ENCODE measurements at regions not wholly inside any gene's neighbourhood (a gene's known extent, or its start where the extent isn't known, plus 50 kb on each side); places are given as distances from the start of the nearest gene placed in this dataset.
"Not testable (repeated sequence)": the region's sequence is repeated elsewhere in the genome, so short reads cannot be mapped to it uniquely, and the experiment has no call there.

DNA sequence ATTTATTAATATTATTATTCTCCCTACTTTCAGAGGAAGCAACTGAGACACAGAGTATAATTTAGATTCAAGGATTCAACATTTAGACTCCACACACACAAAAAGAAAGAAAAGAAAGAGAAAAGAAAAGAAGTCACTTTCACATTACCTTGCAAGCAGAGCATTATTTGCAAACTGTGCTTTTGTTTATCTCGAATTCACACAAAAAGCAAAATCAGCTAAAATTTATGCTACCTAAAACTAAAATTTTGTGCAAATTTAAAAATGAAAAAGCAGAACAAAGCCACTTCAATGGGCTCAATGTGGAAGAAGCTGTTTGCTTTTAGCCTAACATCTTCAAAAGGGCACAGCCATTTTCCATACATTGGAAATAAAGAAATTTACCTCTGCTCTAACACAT is 1282.7 kb upstream of the GYPC start:
- DNase-seq: no peak

DNA sequence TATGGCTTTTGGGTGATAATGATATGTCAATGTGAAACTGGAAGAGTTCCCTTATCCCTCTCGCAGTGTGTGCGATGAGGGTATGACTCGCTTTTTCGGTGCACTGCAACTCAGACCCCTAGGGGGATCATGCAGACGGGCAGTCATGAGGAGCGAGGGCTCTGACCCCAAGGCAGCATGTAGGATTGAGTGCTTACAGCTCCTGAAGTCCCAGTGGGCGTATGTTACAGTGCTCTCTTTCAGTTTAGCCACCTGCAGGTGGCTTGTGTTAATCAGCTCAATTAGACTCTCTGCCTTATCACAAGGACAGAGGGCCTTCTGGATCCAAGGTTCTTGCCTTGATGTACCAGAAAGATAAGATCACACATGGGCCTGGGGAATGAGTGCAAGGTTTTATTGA is 1269.9 kb upstream of the GYPC start:
- no peak for DNase-seq

DNA sequence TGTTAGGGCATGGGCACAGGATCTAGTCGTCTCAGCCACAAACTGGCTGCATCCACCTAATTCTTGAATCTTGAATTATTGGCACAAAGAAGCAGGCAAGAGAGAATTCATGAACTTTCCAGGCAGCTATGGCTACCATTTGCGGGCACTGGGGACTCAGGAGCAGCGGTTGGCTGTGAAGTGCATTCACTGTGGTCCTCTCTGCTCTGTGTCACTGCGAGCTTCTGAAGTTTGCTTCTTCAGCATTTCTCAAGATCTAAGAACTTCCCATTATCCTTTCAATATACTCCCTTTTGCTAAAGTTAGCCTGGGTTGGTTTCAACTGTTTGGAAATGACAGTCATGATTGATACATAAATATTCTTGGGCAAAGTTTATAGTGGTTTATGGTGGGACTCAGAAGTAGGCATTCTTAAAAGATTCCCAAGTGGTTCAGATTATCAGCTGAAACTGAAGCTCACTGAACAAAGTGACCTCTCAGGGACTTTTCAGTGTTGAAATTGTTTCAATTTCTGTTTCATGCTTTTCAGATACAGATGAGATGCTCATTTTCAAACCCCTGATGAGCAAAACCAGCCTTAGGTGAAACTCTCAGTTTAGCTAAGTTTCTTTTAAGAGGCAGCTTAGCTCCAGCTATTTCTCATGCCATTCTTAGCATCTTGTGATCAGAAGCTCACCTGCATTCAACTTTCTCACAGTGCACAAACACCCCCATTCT is 1258.3 kb upstream of the GYPC start:
- no peak for DNase-seq

DNA sequence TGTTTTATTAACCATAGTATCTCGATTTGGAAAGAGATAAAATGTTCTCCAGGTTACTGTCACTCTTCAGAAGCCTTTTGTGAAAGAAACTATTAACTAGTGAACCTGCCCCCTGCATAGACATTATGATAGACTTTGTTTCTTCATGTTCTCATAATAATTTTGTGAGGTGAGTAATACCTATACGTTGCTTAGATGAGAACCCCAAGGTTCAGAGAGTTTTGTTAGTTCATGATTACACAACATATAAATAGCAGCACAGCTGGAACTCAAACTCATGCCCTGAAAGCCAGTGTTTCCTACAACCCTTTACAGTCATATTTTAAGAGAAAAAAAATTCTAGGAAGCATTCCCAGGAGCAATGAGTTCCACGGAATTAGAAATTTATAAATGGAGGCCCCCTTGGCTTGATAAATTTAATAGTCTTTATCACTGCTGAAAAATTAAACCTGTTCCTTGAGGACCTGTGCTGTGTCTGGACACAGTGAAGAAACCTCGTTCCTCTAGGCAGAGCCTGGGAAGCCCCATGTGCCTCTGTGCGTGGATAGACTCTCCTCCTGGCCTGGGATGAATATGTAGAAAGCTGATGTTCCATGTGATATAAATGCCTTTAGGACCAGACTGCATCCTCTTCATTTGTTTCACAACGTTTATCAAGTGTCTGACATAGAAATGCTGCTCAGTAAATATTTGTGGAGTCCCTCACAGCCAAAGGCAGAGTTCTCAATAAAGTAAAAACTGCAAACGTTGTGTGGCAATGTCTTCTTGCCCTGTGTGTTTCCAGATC is 1257.0 kb upstream of the GYPC start:
- DNase-seq: no peak

DNA sequence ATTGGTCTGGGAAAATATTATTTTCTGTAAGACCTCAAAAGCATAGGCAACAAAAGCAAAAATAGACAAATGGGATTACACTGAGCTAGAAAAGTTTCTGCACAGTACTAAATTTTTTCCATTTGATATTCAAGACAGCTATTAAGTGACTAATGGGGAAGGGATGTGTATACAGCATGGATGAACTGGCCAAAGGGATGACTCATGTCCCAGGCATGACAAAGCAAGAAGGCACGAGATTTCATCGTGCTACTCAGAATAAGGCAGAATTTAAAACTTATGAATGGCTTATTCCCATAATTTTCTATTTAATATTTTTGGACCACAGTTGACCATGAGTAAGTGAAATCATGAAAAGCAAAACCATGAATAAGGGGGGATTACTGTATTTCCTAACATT is 1250.1 kb upstream of the GYPC start:
- no peak for DNase-seq

DNA sequence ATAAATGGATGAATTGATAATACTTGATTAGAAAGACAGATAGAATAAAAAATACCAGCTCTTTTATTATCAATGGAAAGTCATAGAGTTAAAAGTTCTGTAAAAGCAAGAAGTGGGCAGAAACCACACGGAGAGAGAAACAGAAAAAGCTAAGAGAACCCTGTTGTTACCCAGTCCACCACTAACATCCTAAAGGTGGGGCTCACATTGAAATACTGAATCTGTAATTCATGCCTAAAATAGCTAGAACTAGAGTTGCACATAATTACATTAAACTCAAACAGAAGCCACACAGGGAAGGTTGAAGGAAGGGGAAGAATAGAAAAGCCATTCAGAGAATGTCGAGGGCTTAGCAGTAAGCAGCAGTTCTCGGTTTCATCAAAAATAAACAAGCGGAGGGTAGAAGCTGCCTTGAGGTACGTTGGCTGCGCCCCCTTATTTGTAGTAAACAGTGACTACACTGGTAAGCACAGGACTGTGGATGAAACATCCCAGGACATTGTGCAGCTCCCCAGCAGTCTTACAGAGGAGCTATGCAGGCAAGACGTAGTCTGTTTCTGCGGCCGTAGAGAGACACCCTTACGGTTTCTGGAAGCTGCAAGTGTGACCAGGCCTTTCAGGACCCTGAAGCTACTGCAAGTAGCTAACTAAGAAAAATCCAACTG is 1247.0 kb upstream of the GYPC start:
- DNase-seq: no peak

DNA sequence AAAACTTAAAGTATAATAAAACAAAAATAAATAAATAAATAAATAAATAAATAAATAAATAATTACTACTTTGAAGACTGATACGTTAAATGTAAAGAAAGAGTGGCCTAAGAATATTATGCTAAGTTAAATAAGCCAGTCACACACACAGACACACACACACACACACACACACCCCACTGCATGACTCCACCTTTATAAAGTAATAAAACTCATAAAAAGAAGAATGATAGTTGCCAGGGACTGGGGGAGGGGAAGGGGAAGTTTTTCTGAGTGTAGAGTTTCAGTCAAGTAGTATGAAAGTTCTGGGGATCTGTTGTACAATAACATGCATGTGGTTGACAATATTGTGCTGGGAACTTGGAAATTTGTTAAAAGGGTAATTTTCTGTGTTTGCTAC is 1237.5 kb upstream of the GYPC start:
- no peak for DNase-seq

DNA sequence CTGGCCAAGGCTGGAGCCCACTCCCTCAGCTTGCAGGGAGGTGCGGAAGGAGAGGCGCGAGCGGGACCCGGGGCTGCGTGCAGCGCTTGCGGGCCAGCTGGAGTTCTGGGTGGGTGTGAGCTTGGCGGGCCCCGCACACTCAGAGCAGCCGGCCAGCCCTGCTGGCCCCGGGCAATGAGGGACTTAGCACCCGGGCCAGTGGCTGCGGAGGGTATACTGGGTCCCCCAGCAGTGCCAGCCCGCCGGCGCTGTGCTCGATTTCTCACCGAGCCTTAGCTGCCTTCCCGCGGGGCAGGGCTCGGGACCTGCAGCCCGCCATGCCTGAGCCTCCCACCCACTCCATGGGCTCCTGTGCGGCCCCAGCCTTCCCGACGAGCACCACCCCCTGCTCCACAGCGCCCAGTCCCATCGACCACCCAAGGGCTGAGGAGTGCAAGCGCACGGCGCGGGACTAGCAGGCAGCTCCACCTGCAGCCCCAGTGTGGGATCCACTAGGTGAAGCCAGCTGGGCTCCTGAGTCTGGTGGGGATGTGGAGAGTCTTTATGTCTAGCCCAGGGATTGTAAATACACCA is 1233.7 kb upstream of the GYPC start:
- DNase-seq: not testable (repeated sequence)

DNA sequence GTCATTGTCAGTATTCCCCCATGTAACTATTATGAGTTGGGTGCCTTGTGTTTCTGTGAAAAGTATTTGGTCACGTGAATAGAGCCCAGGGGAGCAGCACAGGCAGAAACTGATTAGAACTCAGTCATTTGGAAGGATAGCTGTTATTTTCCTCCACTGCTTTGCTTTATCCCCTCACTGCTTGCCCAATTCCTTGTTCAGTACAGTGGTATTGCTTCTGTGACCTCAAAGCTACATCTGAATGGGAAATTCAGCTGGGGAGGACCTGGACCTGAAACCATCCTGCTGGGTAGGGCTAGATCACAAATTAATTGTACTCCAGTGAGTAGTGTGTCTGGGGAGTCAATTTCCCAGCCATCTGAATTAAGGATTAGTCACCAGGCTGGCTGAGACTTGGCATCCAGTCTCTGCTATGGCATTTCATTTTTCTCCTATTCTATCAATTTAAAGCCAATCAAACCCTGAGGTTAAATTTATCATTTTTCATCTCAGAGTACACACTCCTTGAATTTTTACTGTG is 1231.6 kb upstream of the GYPC start:
- DNase-seq: no peak

DNA sequence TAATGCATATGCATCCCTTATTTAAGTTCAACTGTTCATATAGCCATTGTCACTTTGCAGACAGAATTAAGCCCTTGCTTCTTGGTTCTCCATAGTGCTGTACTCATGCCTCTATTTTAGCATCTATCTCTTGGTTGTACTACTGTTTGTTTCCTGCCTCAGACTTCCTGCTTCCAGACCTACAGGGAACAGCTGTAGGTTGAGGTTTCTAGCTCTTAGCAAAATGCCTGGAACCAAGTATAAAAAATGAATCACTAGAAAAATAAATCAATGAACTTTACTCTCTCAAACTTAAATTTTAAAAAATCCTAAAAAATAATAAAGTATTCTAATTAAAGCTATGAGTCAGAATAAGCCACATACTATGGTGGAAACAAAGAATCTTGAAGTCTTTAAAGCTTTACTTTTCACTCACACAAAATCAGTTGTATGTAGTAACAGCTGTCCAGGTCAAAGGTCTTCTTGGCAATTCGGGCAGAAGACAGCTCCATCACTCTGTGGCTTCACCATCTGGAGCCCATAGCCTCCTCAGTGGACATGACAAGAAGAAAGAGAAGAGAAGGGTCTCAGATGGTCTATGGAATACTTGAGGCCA is 1228.1 kb upstream of the GYPC start:
- no peak for DNase-seq

DNA sequence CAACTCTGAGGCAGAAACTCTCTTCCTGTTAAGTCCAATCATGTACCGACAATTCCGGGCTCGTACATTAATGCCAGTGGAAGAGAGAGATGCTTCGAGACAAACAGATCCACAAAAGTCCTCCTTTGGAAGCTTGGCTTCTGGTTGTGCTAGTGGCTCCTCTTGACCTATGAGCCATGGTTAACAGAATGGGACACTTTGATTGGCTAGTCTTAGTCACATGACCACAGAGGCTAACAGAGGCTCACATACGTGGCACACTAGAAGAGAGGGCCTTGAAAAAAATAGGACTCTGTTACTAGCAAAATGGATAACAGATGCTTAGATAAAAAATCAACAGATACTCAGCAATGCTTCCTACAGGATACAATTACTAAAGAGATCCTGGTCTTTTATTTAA is 1211.9 kb upstream of the GYPC start:
- no peak for DNase-seq

DNA sequence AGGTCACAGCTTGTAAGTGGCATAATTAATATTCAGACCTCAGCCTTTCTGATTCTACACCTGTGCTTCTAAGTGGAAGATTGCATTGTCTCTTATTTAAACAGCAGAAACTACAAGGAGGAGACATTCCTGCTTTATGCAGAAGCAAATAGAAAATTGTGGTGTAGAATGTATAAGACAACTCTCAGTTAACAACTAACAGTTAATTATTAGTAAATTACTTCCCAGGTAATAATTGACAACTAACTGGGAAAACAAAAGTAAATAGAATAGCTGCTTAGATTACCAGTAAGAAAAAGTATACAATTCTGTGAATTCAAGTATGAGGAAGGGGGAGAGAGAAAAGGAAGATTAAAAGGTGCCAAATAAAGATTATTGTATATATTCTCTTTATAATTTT is 1210.5 kb upstream of the GYPC start:
- DNase-seq: no peak

DNA sequence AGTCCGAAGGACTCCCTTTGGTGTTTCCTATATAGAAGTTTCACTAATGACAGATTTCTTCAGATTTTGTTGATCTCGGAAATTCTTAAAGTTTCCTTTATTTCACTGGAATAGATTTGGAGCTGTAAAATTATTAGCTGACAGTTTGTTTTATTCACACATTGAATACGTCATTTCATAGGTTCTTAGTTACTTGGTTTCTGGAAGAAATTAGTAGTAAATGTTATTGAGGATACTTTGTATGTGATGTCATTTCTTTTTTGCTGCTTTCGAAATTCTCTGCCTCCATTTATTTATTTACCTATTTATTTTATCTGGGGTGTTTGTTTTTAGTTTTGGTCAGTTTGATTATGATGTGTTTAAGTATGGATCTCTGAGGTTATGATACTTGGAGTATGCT is 1205.9 kb upstream of the GYPC start:
- no peak for DNase-seq

DNA sequence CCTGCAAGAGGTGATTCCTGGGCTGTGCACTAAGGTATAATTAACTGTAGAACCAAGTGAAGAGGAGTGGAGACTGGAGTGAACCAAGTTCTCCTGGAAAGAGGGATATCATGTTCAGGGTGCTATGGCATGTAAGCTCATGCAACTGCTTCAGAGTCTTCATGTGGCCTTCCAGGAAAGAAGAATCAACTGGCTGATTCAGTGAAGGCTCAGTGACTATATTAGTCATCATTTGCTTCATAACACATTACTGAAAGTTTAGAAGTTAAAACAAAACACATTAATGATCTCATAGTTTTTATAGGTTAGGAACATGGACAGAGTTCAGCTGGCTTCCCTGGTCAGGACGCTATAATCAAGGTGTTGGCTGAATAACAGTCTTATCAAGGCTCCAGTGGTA is 1200.8 kb upstream of the GYPC start:
- DNase-seq: no peak

DNA sequence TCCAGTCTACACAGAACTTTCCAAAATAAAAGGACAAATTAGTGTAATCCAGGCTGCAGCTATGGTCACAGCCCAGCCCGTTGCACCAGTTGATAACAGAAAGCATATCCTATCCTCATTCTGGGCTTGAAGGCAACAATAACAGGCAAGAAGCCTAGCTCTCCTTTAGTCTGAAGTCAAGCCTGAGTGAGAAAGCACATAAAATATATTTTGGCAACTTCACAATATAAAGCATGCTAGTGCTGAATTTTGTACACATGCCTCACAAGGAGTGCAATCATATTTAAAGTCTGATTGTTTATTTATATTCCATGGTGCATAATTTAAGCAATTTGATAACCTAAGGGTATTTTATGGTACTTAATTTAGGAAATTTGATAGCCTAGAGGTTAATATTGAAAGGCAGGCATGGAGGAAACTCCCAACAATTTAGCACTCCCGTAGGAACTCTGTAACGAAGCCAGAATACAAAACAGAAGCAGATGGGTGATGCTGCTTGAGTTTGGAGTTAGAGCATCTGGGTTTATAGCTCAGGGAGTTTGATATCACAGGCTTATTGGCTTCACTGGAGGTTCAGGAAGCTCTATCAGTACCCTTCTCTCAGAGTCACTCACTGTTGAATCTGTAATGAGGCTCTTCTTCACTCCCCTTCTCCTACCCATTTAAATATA is 1199.1 kb upstream of the GYPC start:
- no peak for DNase-seq

DNA sequence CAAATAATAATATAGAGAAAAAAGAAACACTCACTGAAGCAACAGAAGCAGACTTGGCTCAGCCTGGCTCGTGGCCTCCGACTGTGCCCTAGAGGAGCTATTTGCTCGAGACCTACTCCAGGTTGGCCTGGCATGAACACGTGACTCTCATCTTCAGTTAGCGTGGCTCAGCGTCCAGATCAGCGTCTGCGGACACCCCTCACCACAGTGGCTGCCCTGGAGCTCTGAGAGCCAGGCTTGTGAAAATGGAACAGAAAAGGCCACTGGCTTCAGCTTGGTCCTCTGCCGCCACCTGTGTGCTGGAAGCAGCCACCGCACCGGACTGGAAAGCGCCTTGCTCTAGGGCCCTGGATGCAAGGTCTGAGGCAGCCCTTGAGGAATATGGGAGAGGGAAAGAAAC is 1184.0 kb upstream of the GYPC start:
- DNase-seq: no peak

DNA sequence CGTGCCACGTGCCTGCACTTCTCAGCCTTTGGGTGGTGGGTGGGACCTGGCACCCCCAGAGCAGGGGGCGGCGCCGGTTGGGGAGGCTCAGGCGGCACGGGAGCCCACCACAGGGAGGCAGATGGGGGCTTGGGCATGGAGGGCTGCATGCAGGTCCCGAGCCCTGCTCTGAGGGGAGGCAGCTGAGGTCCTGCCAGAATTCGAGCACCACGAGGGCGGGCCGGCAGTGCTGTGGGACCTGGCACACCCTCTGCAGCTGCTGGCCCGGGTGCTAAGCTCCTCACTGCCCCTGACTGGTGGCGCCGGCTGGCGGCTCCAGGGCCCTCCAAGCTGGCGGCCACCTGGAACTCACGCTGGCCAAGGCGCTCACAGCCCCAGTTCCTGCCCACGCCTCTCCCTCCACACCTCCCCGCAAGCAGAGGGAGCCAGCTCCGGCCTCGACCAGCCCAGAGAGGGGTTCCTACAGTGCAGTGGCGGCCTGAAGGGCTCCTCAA is 1176.8 kb upstream of the GYPC start:
- no peak for DNase-seq

DNA sequence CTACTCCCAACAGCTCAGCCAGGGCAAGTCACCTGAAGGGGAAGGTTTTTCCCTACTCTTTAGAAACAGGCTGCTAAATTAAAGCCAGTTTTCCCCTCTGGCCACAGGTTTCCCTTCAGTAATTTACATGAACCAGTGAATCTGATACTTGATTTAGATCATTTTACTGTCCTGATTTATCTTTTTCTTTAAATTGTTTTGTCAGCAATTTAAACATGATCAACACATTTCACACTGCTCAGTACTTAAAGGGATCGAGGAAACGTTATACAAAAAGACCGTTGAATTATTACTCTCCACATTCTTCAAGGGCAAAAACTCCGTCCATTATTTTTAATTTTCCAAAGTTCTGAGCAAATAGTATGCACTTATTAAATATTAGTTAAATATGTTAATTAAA is 1165.7 kb upstream of the GYPC start:
- DNase-seq: no peak

DNA sequence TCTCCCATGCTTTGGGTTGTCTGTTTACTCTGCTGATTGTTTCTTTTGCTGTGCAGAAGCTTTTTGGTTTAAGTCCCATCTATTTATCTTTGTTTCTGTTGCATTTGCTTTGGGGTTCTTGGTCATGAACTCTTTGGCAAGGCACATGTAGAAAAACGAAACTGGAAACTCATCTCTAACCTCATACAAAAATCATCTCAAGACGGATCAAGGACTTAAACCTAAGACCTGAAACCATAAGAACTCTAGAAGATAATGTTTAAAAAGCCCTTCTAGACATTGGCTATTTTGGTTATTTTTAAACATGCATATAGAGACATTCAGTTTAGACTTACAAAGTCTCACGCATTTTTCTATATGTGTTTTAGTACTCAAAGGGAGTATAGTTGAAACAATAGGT is 1164.3 kb upstream of the GYPC start:
- DNase-seq: no peak

DNA sequence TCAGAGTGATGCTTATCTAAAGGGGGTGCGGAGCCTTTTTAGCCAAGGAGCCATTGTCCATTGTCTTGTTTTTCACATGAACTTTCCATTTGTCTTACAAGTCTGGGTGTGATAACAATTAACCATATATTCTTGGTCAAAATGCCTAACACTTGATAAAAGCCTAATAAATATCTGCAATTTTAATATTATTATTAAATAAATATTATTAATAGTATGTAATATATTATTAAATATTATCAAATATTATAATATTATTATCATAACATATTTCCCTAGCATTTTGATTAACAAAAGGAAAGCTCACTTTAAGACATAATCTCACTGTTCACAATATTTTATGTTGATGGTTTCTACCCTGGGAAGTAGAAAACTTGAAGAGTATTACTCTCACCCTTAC is 1143.6 kb upstream of the GYPC start:
- no peak for DNase-seq

DNA sequence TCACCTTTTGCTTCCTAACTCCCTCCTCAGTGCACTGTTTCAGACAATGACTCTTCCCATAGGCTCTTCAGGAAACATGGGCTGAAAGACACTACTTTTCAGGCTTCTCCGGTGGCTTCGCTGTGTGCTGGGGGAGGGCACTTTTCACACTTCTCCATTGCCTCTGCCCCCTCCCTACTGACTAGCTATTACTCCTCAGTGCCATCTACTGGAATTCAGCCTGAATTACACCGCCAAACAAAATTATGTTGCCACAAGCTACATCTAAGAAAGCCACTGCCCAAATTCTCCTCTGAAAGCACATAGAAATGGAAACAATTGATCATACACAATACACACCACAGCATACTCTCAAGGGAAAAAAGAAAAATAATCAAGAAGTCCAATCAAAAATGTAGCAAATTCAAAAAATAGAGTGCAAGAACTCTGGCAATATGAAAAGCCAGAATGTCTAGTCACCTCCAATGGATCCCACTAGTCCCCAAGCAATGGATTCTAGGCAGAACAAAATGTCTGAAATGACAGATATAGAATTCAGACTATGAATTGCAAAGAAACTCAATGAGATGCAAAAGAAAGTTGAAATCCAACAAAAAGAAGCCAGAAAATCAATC is 1139.4 kb upstream of the GYPC start:
- DNase-seq: no peak

DNA sequence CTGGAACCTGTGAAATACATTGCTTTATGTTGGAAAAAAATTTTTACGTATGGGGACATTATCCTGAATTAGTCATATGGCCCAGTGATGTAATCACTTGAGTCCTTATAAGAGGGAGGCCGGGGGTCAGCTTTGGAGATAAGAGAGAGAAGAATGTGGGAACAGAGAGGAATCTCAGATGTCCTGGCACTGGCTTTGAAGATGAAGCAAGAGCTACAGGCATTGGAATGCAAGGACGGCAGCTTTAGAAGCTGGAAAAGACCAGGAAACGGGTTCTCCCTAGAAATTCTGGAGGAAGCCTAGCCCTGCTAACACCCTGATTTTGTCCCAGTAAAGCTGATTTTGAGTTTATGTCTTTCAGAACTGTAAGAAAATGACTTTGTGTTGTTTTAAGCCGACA is 1129.9 kb upstream of the GYPC start:
- DNase-seq: no peak
